GM19452 (cell line): ENCODE measurements at regions not wholly inside any gene's neighbourhood (a gene's known extent, or its start where the extent isn't known, plus 50 kb on each side); places are given as distances from the start of the nearest gene placed in this dataset.
"Not testable (repeated sequence)": the region's sequence is repeated elsewhere in the genome, so short reads cannot be mapped to it uniquely, and the experiment has no call there.

Experiments used
- ATAC-seq: cut with Tn5 transposase; IDR thresholded peaks from one replicate; pipeline ENCODE4 v1.9.1; 2021; ENCODE audit not compliant: unreplicated experiment

DNA sequence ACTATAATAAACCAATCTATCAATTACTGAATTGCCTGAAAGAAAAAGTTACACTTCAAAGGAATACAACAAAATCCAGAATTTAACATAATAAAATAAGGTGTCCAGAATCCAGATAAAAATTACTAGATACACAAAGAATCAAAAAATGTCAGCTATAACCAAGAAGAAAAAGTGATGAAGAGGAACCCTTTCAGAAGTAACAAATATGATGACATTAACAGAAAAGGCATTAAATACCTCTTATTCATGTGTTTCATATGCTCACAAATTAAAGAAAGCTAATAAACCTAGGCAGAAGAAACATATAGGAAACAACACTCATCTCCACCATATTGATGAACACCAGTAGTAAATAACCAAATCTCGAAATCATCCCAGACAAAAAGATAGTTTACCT is 722.8 kb downstream of the ADCYAP1 start:
- ATAC-seq, result no peak

DNA sequence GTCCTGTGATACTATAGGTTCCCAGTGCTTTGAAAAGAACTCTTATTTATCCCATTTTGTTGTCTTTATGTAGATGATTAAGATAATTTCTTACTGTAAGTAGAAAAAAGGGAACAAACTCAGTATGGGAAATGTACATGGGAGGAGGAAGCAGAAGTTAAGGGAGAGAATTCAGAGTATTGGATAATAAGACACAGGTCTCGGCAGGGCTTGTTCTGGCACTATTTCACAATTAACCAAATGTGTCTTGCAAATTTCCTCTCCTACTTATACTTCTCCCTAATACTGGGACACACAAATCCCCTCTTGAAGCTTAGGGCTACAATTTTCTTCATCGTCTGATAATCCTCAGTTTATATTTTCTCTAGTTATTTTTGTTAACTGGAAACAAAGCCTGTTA is 744.0 kb downstream of the ADCYAP1 start:
- no peak for ATAC-seq

DNA sequence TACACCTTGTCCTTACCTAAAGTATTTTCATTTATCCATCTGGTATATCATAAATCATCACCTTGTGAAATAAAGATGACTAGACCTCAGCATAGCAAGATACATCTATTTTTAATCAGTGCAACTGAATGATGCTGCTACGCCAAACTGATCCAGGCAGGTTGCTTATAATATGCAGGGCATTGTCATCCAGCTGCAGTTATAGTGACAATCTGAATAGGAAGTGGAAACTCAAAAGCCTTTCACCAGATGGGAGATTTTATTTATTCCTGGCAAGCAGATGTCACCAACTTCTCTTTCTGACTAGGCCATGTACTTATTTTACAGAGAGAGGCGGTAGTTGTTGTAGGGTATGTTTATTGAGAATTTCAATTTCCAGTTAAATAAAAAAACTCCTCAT is 747.3 kb downstream of the ADCYAP1 start:
- ATAC-seq, result no peak

DNA sequence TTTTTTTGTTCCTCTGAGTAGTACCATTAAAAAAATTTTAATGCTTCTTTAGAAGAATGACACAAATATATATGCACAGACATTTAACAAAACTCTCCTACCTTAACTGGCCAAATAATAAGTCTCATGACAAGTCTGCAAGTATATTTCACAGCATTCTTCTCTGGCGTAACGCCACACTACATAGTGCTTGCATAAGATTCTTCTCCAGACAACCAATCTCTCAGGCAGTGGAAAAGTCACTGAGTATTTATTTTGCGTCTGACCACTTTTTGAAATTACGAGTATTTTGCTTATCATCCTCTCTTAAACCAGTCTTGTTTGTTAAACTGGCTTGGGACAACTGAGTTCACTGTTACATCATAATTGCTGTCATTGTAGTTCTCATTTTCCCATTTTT is 749.2 kb downstream of the ADCYAP1 start:
- no peak for ATAC-seq

DNA sequence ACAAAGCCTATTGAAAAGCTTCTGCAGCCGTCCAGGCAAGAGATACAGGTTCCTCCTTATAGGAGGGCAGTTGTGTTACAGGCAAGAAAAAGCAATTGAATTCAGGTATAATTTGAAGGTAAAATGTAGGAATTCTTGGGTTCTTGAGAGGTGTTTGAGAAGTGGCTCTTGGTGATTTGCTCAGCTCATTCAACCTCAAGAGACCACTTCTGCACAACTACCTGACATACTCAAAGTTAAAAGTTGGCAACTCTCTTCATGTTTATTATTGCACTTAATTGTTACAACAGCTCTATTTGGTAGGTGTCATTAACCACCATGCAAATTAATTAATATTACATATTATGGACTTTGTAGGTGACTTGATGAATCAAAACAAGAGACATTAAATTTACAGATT is 753.2 kb downstream of the ADCYAP1 start:
- ATAC-seq, result no peak

DNA sequence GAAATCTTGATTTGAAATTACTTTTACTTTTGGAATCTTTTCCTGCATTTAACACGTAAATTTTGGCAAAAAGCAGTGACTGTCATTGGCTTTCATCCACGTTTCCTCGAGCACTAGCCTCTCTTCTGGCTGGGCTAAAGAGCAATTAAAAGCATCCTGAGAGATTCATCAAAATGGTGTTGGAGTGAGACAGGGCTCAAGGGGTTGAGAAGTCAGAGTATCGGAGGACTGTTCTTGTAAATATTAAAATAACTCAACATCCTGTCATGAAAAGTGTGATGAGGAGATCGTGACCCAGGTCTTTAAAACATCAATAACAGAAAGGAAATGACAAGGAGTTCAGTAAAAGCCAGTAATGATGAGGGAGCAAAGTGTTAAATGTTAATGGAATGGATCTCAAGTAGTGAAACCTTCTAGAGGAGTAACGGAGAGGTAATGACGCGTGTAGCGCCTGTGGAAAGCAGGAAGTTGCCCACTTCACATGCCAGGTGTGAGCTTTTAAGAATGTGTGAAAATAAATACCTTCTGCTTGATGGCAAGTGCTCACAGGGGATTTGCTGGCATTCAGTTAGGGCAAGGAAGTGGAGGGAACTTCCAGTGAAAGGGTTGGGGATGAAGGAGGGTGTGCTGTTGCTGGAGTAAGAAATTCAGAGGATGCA is 754.4 kb downstream of the ADCYAP1 start:
- no peak for ATAC-seq

DNA sequence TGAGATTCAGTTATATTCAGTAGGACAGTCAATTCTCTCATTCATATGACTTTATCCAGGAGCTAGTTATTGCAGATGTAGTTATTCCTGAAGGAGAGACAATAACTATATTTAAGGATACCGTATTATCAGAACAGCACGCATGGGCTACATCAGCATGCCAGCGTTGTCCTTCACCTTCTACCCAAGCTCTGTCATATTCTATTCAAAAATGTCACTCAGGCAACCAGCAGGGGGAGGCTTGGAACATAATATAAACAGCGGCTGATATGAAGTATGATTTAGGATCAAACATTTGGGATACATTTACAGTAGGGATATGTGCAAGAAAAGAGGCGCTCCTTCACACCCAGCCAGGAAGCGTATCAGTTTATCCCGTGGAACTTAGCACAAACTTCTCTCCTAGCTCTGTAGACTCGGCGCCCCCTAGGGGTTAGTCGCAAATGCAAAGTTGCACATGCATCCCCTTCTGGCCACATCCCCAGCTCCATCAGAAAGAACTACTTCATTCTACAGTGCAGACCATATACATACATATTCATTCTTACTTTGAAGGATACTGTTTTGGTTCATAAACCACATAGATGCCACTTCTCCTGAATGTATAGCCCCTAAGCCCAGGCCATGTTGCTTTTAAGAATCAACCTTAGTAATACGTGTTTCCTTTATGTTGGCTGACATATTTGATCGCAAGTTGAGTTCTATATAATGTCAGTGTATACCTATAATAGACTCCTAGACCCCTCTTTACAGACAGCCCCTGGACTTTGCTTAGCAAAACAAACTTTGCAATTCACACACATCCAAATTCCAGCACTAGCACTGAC is 759.4 kb downstream of the ADCYAP1 start:
- no peak for ATAC-seq

DNA sequence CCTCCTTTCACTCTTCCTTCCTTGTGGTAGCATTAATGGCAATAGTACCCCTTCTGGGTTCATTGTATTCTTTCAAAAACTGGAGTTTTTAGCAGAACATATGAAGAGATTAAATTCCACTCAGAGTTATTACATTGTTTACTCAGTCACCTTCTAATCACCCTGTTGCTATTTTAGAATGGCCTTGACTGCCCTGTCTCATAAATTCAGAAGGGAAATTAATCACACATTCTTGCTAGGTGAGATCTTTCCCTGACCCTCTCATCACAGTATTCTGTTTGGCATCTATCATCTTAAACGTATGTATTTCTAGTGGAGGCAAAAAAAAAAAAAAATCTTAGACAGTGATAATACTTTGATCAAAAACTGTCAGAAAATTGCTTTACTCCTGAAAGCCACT is 760.4 kb downstream of the ADCYAP1 start:
- ATAC-seq, result no peak

DNA sequence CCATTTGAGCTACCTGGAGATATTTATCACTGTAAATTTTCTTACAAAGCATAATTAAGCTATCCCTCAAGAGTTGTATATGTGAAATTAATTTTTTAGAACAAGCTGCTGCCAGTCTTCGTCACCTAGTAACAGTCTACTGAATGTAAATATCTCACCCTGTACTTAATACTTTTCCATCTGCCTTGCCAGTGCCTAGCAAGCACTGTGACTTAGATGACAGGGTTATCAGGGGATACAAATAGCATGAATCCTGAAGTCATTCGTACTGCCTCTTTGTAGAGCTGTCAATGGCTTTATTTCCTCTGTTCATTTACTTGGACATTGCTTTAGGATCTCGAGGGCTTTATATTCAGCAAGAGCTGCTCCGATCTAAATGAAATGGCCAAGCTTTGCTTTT is 763.6 kb downstream of the ADCYAP1 start:
- no peak for ATAC-seq

DNA sequence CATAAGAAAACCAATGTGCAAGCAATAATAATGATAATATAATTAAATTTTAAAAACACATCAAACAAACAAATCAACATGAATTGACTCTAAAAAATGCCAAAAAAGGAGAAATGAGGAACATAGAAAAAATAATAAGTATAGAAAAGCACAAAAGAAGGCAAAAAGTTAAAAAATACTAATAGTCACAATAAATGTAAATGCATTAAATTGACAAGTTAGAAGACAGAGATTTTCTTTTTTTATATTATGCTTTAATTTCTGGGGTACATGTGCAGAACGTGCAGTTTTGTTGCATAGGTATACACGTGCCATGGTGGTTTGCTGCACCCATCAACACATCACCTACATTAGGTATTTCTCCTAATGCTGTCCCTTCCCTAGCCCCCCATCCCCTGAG is 767.0 kb downstream of the ADCYAP1 start:
- not testable (repeated sequence) for ATAC-seq

DNA sequence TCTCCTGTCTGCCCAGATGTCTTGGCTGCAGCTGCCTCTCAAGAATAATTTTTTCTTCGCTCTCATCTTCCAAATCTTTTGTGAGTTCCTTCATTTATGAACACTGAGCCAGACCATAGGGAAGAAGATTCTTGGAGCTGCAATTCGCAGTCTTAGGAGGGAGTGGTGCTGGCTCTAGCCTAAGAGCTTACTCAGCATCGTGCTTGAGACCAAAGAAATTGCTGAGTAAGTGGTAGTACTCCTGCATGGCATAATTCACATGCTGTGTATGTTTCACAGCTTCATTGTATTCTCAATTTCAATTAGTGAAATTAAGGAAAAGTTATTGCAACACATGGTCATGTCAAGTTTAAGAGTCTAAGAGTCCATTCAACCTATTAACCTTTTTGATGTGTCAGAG is 771.7 kb downstream of the ADCYAP1 start:
- ATAC-seq, result no peak

DNA sequence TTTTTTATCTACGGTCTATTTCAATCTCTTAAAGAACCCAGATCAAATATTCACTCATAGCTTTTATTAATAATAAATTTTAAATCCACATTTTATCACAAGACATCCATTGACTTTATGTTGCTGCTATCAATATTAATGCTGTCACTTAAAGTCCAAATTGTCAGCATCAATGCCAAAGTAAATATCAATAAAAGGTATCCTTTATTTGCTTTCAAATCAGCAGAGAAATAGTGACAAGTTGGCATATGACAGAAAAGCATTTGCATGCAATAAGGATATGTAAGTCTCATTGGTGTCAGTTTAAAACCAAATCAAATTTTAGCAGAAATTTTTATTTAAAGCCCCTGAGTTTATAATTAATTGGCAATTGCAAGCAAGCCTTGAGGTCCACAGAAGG is 775.4 kb downstream of the ADCYAP1 start:
- ATAC-seq, result no peak

DNA sequence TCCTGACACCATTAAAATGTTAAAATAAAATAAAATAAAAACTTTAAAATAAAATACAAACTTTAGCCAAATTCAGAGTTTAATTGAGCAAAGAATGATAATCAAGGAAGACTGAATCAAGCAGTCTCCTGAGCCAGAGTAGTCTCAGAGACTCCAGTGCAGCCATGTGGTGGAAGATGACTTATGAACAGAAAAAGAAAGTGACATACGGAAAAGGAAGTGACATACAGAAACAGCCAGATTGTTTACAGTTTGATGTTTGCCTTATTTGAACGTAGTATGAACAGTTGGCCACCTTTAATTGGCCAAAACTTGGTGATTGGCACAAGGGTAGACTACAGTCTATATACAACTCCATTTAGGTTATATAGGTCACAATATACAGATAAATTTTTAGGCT is 787.2 kb downstream of the ADCYAP1 start:
- ATAC-seq, result no peak

DNA sequence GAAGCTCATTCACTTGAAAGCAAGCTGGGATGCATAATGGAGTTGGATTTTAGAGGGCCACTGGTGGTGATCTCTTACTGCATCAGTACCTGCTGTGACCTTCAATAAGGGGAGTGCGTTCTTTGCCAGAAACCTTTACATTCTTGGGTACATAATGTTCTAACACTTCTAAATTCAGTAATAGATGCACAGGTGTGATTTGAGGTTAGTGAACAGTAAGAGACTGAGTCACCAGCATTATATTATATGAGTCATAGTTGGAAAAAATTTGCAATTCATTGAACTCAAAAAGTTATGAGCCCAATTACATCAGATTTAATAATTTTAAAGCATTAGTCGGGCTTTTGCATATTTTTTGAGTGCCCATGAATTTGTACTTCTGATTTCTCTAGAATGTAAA is 803.3 kb downstream of the ADCYAP1 start:
- ATAC-seq, result no peak

DNA sequence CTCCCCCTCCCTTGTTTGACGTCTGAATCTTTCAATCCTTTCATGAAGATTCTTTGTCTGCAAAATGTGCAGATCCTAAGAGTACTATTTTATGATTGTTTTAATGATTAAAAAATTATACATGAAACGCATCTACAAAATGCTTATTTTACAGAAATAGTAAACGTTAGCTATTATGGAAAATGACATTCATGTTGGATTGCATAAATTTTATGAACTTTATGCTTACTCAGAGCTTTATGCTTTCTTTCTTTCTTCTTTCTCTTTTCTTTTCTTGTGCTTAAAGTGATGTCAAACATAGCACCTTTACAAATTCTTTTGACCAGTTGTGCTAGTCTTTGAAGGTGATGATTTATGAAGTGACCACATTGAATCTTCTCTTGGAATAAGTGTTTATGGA is 805.4 kb downstream of the ADCYAP1 start:
- no peak for ATAC-seq

DNA sequence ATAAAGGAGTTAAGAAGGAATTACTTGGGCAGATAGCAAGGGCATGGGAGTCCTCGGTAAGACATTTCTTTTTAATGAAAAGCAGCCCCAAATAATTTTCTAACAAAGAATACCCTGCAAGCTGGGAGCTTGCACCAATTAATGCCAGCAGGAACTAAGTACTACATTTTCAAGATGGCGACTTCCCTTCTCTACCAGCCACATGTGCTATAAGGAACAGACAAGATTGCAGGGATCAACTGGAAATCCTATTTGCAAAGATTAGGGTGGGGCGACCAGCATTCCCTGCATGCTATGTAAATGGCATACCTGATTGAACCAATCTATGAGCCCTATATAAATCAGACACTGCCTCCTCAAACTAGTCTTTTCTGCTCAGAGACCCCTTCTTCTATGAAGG is 827.5 kb downstream of the ADCYAP1 start:
- ATAC-seq, result no peak

DNA sequence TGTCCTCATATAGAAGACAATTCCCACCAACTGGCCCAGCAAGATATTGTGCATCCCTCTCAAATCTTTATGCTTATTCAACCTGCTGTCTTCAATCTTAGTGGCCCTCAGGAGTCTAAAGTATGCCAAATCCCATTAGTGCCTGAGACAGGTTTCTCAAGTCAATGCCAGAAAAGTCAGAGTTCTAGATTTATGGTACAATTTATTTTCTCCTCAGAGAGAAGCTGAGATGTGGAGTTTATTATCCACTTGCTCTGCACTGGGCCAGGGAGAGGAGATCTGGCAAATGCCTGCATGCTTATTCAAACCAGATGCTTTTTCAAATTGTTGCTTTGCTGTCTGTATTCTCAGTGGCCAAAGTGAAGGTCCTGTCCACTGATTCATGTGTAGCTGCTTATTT is 825.2 kb downstream of the METTL4 start:
- ATAC-seq, result no peak

DNA sequence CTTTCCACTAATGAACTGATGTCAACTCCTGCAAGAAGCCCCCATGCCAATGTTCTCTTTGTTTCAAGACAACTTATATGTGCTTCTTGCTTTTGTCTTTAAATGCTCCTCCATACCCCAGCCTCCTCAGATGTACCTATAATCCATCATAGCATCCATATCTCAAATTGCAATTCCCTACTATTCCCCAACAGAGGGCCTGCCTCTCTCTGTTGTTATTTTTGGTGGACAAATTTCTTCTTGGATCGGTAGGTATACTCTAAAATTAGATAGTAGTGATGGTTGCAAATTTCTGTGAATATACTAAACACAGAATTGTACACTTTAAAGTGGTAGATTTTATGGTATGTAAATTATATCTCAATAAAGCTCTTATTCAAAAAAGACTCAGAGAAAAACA is 820.1 kb downstream of the METTL4 start:
- no peak for ATAC-seq

DNA sequence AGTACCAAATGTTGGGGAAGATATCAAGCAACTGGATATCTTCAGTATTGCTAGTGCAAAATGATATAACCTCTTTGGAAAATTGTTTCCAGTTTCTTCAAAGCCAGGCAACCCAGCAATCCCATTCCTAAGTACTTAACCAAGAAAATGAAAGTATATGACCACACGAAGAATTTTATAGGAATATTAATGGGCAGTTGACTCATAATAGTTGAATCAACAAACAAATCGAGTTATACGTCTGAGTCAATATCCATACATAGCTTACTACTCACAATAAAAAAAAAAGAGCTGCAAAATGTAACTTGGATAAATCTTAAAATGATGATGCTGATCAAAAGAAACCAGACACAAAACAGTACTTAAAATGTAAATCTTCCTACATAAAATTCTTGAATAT is 810.4 kb downstream of the METTL4 start:
- no peak for ATAC-seq

DNA sequence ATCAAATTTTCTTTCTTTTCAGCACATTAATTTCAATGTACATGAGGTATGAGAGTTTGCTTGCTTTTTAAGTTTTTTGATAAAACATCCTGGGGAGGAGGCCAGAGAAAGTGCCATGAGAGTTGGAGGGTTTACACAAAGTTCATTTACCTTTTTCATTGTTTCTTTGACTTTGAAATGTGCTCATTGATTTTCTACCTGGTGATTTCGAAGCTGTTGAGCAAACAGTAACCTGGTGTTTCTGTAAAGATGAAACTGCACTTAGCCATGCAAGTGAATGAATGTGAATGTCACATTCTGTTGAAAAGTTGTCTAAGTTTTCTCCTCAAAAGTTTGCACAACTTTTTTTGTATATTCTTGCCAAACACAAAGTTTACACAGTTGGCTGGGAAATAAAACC is 797.0 kb downstream of the METTL4 start:
- no peak for ATAC-seq

DNA sequence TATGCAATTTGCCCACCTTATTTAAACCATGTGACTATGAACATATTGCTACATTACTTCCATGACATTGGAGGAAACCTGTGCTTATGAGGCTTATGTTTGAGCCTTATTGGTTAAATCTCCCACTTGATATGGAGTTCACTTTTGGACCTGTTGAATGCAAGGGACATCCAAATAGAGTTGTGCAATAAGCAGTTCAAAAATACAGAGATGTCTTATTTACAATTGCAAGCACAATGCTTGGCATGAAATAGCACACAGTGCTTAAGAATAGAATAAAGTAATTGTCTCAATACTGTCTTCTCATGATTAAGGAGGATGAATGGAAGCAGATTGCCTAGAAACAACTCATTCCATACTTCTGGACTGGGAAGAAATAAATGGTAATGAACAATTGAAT is 793.5 kb downstream of the METTL4 start:
- no peak for ATAC-seq

DNA sequence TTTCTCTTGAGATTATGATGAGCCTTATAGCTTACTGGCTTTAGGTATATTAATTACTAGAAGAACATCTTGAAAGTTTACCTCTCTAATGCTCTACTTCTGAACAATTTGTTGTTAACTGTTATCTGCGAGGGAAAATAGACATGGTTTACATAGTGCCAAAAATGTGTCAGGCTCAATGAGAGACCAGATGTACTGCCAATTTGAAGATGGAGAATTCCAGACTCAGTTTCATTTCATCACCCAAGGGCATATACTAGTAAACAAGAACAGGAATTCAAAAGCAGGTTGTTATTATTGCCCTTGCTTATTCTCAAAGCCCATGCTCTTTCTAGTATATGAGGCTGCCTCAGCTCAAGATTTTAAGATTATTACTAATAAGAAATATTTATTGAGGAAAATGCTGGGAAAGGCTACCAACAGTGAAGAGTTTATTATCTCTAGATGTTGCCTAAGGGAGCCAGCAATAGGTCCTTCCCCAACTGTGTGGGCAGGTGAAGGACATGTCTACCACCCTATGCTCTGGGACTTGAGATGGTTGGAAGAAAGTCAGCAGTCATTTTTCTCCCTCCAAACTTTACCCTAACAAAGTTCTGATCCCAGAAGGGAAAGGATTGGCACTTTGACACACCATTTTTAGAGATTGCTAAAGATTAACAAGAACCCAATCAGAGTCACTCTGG is 792.7 kb downstream of the METTL4 start:
- ATAC-seq, result no peak
